SU-DHL-6 (cell line): ENCODE measurements at regions not wholly inside any gene's neighbourhood (a gene's known extent, or its start where the extent isn't known, plus 50 kb on each side); places are given as distances from the start of the nearest gene placed in this dataset.

Experiments
- CTCF ChIP-seq: fragments of 200-600 bp; sonication (generic); IDR thresholded peaks from one replicate; pipeline ENCODE4 v1.5.1; 2017; ENCODE audit warnings: antibody characterized with exemption, mild to moderate bottlenecking, low read length, moderate library complexity; ENCODE audit not compliant: insufficient read depth, poor library complexity, severe bottlenecking
- EZH2phosphoT487 ChIP-seq: fragments of 200-600 bp; sonication (generic), shearing (Covaris generic); conservative IDR thresholded peaks from 2 replicates; pipeline ENCODE4 v1.6.1; 2018; ENCODE audit warnings: mild to moderate bottlenecking, antibody characterized with exemption, low read length, moderate library complexity, mixed read lengths

- TF ChIP-seq CTCF (no peak), EZH2phosphoT487 (no peak)
These were observed 97.5 kb upstream of the RPS23 start for GRCh38 chr5:82375488-82376244.
